ENCODE measurements at regions not wholly inside any gene's neighbourhood (a gene's known extent, or its start where the extent isn't known, plus 50 kb on each side); places are given as distances from the start of the nearest gene placed in this dataset.
"Not testable (repeated sequence)": the region's sequence is repeated elsewhere in the genome, so short reads cannot be mapped to it uniquely, and the experiment has no call there.

DNA sequence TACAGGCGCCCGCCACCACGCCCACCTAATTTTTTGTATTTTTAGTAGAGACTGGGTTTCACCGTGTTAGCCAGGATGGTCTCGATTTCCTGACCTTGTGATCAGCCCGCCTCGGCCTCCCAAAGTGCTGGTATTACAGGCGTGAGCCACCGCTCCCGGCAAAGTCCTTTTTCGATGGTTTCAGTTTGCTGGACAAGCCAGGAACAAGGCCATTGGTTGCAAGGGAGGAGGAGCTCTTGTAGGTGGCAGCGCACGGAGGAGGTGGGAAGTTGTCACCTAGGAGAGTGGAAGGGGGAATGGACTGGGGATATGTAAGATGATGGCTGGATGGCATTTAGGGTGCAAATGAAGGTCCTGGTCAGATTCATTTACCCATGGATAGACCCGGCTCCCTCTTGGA lies 218.5 kb upstream of the ATP6AP2 start:
- DNase-seq, result not testable (repeated sequence)

DNA sequence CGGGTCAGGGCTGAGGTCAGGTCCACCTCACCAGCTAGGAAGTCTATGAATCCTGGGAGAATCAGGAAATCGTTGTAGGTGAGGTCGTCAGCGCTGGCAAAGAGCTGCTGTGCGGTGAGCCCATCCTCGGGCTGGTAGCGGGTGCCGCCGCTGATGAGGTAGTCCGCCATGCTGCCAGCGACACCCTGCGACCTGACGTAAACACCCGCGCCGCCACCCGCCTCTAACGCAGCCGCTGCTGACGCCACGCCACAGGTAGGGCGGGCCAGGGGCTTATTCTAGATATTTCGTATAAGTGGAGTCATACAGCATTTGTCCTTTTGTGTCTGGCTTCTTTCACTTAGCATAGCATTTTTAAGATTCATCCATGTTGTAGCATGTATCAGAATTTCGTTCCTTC lies 220.2 kb upstream of the ATP6AP2 start:
- DNase-seq, result no peak

DNA sequence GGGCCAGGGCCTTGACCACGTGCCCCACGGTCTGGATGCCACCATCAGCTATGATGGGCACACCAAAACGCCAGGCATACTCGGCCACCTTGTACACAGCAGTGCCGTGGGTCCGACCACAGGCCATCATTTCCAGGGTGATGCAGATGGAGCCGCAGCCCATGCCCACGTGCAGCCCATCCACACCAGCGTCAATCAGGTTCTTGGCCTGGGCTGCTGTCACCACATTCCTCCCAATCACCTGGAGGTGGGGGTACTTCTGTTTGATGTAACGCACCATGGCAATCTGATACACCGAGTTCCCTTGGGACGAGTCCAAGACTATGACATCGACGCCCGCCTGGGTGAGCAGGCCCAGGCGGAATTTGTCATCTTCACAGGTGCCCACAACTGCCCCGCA lies 221.2 kb upstream of the ATP6AP2 start:
- DNase-seq, result no peak

DNA sequence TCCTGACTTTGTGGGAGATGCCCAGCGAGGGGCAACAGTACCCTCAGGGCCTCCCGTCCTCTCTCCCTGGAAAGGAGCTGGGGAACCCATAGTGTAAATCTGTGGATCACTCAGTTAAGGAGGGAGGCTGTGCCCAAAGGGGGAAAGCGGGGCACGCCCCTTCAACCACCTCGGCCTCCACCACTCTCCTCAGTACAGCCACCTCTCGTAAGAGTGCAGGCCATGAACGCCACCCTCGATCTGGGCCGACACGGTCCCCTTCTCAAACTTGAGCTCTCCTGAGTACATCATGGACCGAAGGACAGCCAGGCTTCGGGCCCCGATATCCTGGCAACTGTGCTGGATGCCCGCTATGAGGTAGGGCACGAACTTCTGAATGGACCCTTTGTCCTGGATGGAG lies 221.8 kb upstream of the ATP6AP2 start:
- DNase-seq, result no peak

DNA sequence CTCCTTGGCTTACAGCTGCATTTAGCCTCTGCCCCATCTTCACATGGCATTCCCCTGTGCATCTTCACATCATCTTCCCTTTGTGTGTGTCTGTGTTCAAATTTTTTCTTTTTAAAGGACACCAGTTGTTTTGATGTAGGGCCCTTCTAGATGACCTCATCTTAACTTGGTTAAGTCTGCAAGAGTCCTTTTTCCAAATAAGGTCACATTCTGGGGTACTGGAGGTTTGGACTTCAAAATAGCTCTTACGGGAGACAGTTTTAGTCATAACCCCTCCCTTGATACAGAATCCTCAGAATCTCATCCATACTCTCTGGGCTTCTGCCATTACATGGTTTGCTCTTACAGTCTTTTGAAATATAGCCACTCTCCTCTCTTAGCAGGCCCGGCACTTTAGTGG lies 231.5 kb upstream of the ATP6AP2 start:
- no peak for DNase-seq

DNA sequence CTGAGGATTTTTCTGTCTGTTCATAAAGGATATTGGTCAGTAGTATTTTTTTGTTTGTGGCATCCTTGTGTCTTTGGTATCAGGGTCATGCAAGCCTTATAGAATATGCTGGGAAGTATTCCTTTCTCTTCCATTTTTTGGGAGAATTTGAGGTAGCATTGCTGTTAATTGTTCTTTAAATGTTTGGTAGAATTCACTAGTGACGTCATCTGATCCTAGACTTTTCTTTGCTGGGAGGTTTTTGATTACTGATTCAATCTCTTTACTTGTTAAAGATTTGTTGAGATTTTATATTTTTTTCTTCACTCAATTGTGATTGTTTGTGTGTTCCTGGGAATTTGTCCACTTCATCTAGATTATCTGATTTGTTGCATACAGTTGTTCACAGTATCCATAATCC lies 234.4 kb upstream of the ATP6AP2 start:
- no peak for DNase-seq

DNA sequence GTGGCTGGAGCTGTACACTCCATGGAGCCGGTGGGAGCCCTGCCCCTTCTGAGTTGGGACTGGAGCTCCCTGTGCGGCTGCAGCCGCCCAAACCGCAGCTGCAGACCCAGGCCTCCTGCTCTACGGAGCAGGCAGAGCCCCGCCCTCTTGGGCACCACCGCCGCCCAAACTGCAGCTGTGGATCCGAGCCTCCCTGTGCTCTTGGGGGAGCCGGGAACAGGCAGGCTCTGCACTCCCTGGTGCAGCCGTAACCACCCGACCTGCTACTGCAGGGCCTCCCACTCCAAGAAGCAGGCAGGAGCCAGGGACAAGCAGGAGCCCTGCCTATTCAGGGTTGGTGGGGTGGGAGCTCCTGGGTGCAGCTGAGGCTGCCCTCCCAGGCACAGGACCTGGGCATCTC lies 237.5 kb upstream of the ATP6AP2 start:
- no peak for DNase-seq

DNA sequence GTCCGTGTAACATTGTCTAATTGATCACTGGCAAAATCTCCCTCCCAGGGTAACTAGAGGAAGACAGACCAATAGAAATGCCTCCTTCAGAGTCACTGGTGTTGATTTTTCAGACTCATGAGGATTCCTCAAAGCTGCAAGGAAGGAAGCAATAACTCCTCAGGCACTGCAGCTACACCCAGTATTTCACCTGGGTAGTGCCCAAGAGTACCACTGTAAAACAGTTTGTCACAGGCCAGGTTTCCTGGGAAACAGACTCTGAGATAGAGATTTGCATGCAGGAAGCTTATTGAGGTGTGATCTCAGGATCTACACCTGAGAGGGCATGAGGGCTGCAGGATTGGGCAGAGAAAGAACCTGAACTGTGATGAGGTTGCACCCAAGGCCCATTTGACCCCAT lies 240.7 kb upstream of the ATP6AP2 start:
- DNase-seq, result no peak

DNA sequence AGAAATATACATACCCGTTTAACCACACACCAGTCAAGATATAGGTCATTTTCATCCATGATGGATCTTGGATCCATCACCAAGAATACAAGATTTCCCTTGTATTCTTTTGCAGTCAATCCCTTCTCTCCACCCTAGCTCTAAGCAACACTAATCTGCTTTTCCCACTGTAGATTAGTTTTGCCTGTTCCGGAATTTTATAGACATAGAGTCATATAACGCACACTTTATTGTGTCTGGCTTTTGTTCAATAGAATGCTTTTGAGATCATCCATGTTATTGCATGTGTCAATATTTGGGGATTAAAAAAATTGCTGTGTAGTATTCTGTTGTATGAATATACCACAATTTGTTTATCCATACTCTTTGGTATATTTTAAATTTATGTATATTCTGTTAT lies 235.6 kb upstream of the BCOR start:
- DNase-seq, result no peak

DNA sequence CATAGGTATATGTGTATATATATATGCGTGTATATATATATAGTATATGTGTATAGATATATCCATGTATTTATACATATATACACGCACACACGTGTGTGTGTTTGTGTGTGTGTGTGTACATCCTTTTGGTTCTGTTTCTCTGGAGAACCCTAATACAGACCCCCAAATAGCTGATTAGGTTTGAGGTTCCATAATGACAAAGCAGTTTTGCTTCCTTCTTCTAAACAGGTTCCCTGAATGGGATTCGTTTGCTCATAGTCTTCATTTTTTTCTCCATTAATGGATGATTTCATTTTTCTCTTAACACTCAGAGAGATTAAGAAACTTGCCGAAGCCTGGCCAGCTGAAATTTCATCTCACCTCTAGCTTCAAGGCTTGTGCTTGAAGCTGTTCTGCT lies 234.0 kb upstream of the BCOR start:
- no peak for DNase-seq

DNA sequence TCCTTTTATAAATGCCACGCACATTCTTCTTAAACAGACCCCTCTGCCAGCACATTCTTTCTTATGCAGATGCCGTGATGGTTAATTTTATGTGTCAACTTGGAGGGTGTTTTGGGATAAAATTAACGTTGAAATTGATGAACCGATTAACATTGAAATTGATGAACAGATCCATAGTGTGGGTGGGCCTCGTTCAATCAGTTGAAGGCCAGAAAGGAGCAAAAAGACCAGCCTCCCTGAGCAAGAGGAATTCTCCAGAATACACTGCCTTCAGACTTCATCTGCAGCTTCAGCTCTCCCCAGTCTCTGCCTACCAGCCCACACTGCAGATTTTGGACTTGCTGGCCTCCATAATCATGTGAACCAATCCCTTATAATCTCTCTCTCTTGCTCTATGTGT lies 233.6 kb upstream of the BCOR start:
- DNase-seq, result no peak

DNA sequence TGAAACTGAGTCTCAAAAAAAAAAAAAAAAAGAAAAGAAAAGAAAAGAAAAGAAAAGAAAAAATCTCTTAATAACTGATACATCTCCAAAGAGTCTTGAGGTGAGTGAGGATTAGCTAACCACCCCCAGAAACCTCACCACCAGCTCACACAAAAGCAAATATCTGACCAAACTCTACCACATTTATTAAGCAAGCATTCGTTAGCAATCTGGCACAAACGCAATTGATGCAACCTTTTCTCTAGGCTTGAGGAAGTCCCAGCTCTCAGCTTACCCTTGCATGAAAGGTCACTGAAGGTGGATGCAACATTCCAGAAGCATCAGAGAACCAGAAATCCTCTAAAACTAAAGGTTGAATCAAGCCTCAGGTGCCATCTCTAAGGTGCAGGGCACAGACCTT lies 231.9 kb upstream of the BCOR start:
- no peak for DNase-seq

DNA sequence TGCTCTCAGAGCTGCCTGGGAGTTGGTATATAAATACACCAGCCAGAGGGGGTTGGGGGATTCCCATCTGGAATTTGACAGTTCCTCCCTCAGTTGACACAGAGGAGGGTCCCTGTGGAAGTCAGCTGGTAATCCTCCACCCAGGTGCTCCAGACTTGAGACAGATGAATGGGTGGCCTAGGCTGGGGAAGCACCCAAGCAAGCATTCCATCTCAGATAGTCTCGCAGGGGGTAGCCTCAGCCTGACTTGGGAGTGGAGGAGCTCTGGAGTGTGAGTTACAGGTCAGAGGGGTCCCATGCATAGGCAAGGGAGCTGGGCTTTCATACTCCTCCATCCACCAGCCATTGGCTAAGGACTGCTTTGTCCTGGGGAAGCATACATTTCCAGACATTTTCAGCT lies 229.3 kb upstream of the BCOR start:
- DNase-seq, result no peak

DNA sequence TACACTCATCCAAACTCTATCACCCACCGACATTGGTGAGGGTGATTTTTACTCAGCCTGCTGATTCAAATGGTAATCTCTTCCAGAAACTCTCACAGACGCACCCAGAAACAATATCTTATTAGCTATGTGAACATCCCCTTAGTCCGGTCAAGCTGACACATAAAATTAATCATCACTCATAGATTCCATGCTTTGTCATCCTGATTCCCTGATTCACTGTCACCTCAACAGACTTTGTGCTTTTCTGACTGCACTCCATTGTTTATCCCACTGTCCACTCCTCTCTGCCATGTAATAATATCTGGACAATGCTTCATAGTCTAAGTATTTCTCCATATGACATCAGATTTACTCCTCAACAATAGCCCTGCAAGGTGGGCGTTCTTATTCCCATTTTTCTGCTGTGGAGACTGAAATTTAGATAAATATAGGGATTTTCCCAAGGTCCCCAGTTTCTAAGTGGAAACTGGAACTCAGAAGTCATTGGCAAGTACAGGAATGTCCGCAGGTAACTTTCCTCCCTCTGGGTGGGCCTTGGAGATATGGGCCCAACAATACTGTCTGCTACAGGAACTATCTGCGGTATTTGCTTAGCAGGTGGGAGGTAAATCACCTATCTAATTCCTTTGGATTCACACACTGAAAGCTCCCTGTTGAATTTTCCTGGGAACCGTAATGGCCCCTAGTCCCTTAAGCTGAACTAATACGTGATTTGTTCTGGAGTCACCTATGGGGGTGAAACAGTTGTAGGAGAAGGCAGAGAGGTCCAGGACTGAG lies 228.6 kb upstream of the BCOR start:
- DNase-seq, result no peak

DNA sequence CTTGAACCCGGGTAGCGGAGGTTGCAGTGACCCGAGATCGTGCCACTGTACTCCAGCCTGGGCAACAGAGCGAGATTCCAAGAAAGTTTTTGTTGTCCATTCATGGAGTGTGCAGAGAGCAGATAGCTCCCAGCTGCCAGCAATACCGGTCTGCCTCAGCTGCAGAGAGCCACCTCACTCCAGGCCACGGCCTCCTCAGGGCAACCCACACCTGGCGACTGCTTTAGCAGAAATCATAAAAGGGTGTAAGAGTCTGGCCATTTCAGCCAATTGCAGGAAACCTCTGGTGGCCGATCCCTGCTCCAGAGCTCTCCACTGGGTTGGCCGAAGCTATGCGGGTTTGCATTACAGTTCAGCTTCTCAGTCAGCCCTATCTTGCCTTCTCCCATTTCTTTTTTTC lies 227.4 kb upstream of the BCOR start:
- DNase-seq, result no peak

DNA sequence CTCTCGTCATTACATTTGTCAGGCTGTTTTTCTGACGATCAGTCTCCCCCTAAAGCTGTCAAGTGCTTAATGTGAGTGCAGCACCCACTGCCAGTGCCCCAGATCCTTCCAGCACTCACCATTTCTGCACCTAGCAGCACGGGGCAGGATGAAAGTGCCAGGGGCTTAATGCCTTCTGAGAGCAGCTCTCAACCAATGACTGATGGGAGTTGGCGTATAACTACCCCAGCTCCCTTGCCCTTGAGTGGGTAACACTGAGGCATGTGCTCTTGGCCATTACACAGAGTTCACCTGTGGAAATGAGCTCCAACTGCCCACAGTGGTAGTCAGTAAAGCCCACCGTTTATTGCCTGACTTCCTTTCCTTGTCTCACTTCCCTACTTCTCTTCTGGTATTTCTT lies 226.2 kb upstream of the BCOR start:
- no peak for DNase-seq

DNA sequence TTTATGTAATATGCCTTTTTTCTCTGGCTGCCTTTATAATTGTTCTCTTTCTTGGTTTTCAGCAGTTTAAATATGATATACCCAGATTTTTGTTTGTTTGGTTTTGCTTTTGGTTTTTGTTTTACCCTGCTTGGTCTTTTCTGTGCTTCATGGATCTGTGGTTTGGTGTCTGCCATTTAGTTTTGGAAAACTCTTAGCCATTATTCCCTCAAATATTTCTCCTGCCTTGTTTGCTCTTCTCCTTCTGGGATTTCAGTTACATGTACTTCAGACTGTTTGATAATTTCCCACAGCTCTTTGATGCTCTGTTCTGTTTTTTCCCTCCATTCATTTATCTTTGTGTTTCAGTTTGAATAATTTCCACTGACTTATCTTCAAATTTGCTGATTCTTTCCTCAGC lies 223.1 kb upstream of the BCOR start:
- DNase-seq, result no peak

DNA sequence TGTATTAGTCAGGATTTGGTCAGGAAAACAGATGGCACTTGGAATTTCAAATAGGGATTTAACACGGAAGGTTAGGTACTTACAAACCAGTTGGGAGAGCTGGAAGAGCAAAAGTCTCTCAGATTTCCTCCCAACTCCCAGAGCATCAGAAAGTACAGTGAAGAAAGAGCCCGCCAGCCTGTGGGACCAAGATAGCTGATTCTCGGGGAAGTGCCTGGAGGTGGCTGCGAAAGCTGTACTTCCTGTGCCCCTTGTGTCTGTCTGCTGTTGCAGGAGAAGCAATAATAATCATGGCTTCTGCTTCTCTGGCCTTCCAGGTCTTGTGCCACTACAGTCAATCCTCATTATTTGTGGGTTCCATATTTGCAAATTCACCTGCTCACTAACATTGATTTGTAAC lies 221.0 kb upstream of the BCOR start:
- no peak for DNase-seq

DNA sequence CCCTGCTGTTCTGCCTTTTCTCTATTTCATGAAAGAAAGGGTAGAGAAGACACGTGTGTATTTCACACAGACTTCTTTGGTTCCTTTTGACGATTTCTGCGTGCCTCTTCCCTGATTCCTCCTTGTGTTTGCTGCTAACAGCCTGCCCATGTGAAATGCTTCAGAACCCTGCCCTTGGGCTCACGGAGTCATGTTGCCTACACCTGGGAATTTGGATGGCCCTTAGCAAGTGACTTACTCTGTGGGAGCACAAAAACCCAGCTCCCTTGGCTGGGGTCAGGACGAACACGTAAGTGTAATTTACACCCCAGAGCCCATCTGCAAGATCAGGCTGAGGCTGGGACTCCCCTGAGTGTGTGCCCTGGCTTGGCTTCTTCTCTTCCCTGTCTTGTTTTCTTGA lies 220.3 kb upstream of the BCOR start:
- no peak for DNase-seq

DNA sequence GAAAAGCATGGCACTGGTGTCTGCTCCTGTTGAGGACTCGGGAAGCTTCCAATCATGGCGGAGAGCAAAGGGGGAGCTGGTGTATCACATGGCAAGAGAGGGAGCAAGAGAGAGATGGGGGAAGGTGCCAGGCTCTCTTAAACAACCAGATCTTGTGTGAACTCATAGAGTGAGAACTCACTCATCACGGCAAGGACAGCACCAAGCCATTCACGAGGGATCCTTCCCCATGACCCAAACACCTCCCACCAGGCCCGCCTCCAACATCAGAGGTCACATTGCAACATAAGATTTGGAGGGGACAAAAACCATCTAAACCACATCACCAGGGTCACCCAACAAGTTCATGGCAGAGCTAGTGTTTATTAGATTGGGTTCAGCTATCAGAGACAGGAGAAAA lies 218.7 kb upstream of the BCOR start:
- no peak for DNase-seq

DNA sequence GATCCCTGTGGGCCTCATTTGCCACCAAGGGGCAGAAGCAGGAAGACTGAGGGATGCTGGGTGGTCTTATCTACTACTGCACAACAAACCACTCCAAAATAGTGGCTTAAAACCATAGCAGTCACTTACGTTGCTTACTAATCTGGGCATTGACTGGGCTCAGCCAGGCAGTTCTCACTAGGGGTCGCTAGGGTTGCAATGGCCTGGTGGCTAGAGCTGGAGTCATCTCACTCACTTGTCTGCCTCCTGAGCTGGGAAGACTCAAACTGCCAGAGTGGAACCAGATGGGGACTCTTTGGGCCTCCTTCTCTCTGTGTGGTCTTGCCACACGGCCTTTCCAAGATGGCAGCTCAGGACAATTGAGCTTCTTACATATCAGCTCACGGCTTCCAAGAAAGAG lies 216.3 kb upstream of the BCOR start:
- no peak for DNase-seq

DNA sequence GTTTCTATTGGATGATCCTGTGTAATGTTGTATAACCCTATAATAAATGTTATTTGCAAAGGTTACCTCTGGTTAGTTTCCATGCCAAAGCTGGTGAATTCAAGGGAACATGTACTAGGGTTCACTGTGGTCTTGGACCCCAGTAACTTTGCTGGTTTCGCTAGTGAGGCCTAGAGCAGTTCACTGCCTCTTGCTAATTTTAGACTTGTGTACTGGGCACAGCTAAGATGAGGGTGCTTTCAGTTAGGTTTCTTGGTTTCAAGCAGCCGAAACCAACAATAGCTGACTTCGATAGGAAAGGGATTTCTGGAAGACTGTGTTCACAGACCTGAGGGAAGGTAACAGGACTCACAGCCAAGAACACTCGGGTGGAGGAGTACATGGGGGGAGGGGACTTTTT lies 215.5 kb upstream of the BCOR start:
- DNase-seq, result no peak

DNA sequence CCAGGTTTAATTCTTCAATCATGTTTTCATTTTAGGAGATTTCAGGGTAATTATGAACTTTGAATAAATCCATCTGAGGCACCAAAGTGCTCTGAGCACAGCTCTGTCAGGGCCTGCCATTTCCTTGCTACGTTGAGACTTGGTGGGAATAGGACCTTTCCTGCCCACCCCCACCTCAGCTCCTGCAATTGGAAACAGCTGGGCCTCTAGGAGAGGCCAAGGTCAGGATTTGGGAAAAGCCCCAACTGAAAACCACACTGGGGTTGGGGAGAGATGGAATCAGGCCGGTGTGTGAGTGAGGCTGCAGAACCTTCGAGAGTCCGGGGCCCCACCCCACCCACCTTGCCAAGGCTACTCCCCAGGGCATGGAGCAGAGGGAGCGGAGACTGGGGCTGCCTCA lies 212.7 kb upstream of the BCOR start:
- no peak for DNase-seq

DNA sequence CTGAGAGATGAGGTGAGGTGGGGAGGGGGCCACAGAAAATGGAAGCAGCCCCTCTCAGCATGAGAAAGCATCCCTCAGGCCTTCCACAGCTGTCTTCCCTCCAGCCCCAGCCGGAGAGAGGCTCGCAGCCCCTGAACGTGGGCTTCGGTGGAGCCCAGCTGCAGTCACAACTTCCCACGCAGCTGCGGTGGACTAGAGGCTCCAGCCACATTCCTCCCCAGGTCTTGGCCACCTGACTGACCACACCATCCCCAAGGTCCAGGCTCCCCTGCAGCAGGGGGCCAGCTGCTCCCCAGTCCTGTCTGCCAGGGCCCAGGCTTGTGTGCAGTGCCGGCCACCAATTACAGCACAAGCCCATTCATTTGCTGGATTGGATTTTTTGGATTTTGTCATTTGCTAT lies 212.3 kb upstream of the BCOR start:
- no peak for DNase-seq

DNA sequence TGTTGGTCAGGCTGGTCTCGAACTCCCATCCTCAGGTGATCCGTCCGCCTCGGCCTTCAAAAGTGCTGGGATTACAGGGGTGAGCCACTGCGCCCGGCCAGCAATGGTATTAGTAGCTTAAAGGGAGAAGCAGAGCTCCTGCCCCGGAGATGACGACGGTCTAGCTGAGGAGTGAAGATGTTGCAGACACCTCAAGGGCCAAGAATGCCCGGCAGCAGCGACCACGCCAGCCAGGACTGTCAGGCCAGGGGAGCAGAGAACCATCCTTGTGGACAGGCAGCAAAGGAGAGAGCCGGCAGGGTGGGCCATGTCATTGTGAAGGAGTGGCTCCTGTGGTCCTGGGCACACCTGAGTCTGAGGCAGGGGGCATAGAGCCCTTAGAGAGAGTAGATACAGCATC lies 210.1 kb upstream of the BCOR start:
- DNase-seq, result no peak

DNA sequence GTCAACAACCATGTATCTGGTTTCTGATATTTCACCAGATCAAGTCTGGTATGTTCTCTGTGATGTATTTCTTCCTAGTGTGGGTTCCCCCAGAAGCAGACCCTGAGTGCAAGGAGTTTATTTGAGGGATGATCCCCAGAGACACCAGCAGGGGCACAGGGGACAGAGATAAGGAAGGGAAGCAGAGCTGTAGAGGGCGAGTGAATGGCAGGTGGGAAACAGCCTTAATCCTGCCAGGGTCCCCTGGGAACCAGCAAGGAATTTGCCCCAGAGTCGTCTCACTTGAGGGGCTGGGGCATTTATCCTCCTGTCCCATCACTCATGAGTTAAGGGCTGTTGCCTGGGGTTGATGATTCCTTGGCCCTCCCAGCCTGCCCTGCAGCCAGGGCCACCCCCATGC lies 206.4 kb upstream of the BCOR start:
- DNase-seq, result no peak
